OCI-LY1 (cell line): ENCODE measurements at regions not wholly inside any gene's neighbourhood (a gene's known extent, or its start where the extent isn't known, plus 50 kb on each side); places are given as distances from the start of the nearest gene placed in this dataset.

Source experiments
- H2AFZ ChIP-seq: fragments of 200-600 bp; sonication (generic), shearing (Covaris generic); 2 replicates; pipeline ENCODE4 v1.6.0; 2014; ENCODE audit warnings: antibody characterized with exemption, mild to moderate bottlenecking, low read length
- H3F3A ChIP-seq: fragments of 200-600 bp; sonication (generic), shearing (Covaris generic); 2 replicates; pipeline ENCODE4 v1.6.0; 2014; ENCODE audit warnings: mild to moderate bottlenecking, antibody characterized with exemption, low read length, moderate library complexity; ENCODE audit not compliant: insufficient read depth
- H3K27ac ChIP-seq: fragments of 200-600 bp; sonication (generic); 2 replicates; pipeline ENCODE4 v1.5.1; 2014; ENCODE audit warnings: low read length, mixed run types, mild to moderate bottlenecking, low read depth; ENCODE audit not compliant: poor library complexity, severe bottlenecking
- H3K27me3 ChIP-seq: fragments of 200-600 bp; sonication (generic); 2 replicates; pipeline ENCODE4 v1.6.0; 2014; ENCODE audit warnings: antibody characterized with exemption, mild to moderate bottlenecking, low read length, moderate library complexity; ENCODE audit not compliant: insufficient read depth
- H3K36me3 ChIP-seq: fragments of 200-600 bp; sonication (generic); 2 replicates; pipeline ENCODE4 v1.6.1; 2014; ENCODE audit warnings: mild to moderate bottlenecking, antibody characterized with exemption, low read length, moderate library complexity, mixed read lengths; ENCODE audit not compliant: insufficient read depth
- H3K4me1 ChIP-seq: fragments of 200-600 bp; sonication (generic); 2 replicates; pipeline ENCODE4 v1.5.1; 2014; ENCODE audit warnings: mild to moderate bottlenecking, low read length, moderate library complexity; ENCODE audit not compliant: insufficient read depth, severe bottlenecking
- H3K4me2 ChIP-seq: fragments of 200-600 bp; sonication (generic), shearing (Covaris generic); 2 replicates; pipeline ENCODE4 v1.6.1; 2014; ENCODE audit warnings: low read length
- H3K4me3 ChIP-seq: fragments of 200-600 bp; sonication (generic); 2 replicates; pipeline ENCODE4 v1.5.1; 2014; ENCODE audit warnings: low read length, low read depth, mild to moderate bottlenecking, mixed read lengths; ENCODE audit not compliant: poor library complexity, severe bottlenecking
- H3K79me2 ChIP-seq: fragments of 200-600 bp; shearing (Covaris generic); 2 replicates; pipeline ENCODE4 v1.6.1; 2016; ENCODE audit warnings: mixed run types, low read length, mixed read lengths; ENCODE audit not compliant: insufficient read depth
- H3K9ac ChIP-seq: fragments of 200-600 bp; sonication (generic), shearing (Covaris generic); 2 replicates; pipeline ENCODE4 v1.6.1; 2014; ENCODE audit warnings: mild to moderate bottlenecking, low read length, mixed read lengths
- H3K9me2 ChIP-seq: fragments of 200-600 bp; sonication (generic), shearing (Covaris generic); 2 replicates; pipeline ENCODE4 v1.6.1; 2014; ENCODE audit warnings: low read depth, mild to moderate bottlenecking, low read length, mixed read lengths
- H3K9me3 ChIP-seq: fragments of 200-600 bp; shearing (Covaris generic); 2 replicates; pipeline ENCODE4 v1.6.1; 2014; ENCODE audit warnings: low read length, mixed read lengths
- H4K20me1 ChIP-seq: fragments of 200-600 bp; sonication (generic), shearing (Covaris generic); 2 replicates; pipeline ENCODE4 v1.6.0; 2016; ENCODE audit warnings: mild to moderate bottlenecking, low read length; ENCODE audit not compliant: insufficient read depth
- CTCF ChIP-seq: fragments of 200-600 bp; sonication (generic), shearing (Covaris generic); IDR thresholded peaks from 2 replicates; pipeline ENCODE4 v1.5.1; 2017; ENCODE audit warnings: mild to moderate bottlenecking, antibody characterized with exemption, low read length, moderate library complexity, mixed read lengths
- EZH2 ChIP-seq: fragments of 200-600 bp; sonication (generic), shearing (Covaris generic); IDR thresholded peaks from 2 replicates; pipeline ENCODE4 v1.8.0; 2017; ENCODE audit warnings: borderline replicate concordance, mixed run types, mild to moderate bottlenecking, antibody characterized with exemption, low read length, moderate library complexity, mixed read lengths

GRCh38 chr18:78010363-78010762 is 760.7 kb downstream of the GALR1 start:
- no peak overlapping the region for H3K27ac ChIP-seq
- no peaks in the 10 kb centered on the region for H3K79me2 ChIP-seq
- H3K36me3 ChIP-seq = no peaks in the 10 kb centered on the region
- H3K4me2 ChIP-seq = no peak overlapping the region
- no peak overlapping the region for H2AFZ ChIP-seq
- no peaks in the 10 kb centered on the region for H3F3A ChIP-seq
- no peaks in the 10 kb centered on the region for H3K4me1 ChIP-seq
- no peaks in the 10 kb centered on the region for H3K9me3 ChIP-seq
- TF ChIP-seq EZH2 (no peak), CTCF (no peak)
- H3K9ac ChIP-seq = no peak overlapping the region
- no peaks in the 10 kb centered on the region for H3K9me2 ChIP-seq
- no peaks in the 10 kb centered on the region for H3K27me3 ChIP-seq
- H3K4me3 ChIP-seq = no peak overlapping the region
- H4K20me1 ChIP-seq = no peaks in the 10 kb centered on the region

- Histone ChIP-seq H3K27ac (no peak overlapping the region), H3K4me2 (no peak overlapping the region), H3F3A (no peaks in the 10 kb centered on the region), H3K36me3 (no peaks in the 10 kb centered on the region), H3K4me1 (no peaks in the 10 kb centered on the region), H3K9me3 (no peaks in the 10 kb centered on the region), H3K79me2 (no peaks in the 10 kb centered on the region), H3K4me3 (no peak overlapping the region), H3K9ac (no peak overlapping the region), H3K9me2 (no peaks in the 10 kb centered on the region), H4K20me1 (no peaks in the 10 kb centered on the region), H3K27me3 (no peaks in the 10 kb centered on the region), H2AFZ (no peak overlapping the region)
- TF ChIP-seq CTCF = no peak
- no peak for TF ChIP-seq EZH2
These were observed 768.2 kb downstream of the GALR1 start for GRCh38 chr18:78017869-78018268.

GRCh38 chr18:78021196-78021595 is 771.5 kb downstream of the GALR1 start:
- H3K36me3 ChIP-seq = no peaks in the 10 kb centered on the region
- H3K27me3 ChIP-seq = no peaks in the 10 kb centered on the region
- H2AFZ ChIP-seq = no peak overlapping the region
- H3K79me2 ChIP-seq = no peaks in the 10 kb centered on the region
- H3K4me2 ChIP-seq = no peak overlapping the region
- H4K20me1 ChIP-seq = no peaks in the 10 kb centered on the region
- no peak overlapping the region for H3K9ac ChIP-seq
- no peaks in the 10 kb centered on the region for H3K9me3 ChIP-seq
- no peaks in the 10 kb centered on the region for H3K4me1 ChIP-seq
- TF ChIP-seq EZH2 = no peak
- no peak; the same call in 1 of the 2 replicates for TF ChIP-seq CTCF
- H3F3A ChIP-seq = no peaks in the 10 kb centered on the region
- H3K27ac ChIP-seq = no peak overlapping the region
- H3K4me3 ChIP-seq = no peak overlapping the region
- H3K9me2 ChIP-seq = no peaks in the 10 kb centered on the region
